Fibroblast of skin of abdomen (primary cell): ENCODE measurements at regions not wholly inside any gene's neighbourhood (a gene's known extent, or its start where the extent isn't known, plus 50 kb on each side); places are given as distances from the start of the nearest gene placed in this dataset.

Experiments used
- DNase-seq: peaks from one replicate; pipeline ENCODE4 v3.0.0-alpha.2; 2013

DNA sequence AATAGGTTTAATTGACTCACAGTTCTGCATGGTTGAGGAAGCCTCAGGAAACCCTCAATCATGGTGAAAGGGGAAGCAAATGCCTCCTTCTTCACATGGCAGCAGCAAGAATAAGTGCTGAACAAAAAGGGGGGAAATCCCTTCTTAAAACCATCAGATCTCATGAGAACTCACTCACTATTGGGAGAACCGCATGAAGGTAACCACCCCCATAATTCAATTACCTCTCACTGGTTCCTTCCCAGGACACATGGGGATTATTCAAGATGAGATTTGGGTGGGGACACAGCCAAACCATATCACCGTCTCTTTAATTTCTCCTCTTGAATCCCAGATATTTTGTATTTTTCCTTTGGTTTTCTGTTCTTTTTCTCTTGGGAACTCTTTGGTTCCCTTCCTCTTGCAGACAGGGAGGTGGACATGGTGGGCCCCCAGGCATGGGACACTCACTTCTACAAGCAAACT lies 223.6 kb downstream of the TBXT start:
- DNase-seq = no peak

DNA sequence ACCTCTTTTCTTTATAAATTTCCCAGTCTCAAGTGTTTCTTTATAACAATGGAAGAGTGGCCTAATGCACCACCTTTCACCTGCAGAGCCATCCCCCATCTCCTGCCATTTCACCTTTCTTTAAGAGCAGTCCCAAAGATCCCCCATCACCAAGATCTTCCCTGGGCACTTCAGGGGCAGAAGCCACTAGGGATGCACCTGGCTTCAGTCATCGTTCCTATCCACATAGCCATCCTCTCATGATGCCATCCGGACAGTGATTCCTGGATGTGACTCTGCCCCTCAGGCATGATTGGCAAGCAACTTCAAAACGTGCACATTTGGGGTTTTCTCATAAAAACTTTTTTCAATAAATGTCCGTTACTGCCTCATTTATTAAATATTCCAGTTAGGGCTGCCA lies 225.9 kb downstream of the TBXT start:
- no peak for DNase-seq

DNA sequence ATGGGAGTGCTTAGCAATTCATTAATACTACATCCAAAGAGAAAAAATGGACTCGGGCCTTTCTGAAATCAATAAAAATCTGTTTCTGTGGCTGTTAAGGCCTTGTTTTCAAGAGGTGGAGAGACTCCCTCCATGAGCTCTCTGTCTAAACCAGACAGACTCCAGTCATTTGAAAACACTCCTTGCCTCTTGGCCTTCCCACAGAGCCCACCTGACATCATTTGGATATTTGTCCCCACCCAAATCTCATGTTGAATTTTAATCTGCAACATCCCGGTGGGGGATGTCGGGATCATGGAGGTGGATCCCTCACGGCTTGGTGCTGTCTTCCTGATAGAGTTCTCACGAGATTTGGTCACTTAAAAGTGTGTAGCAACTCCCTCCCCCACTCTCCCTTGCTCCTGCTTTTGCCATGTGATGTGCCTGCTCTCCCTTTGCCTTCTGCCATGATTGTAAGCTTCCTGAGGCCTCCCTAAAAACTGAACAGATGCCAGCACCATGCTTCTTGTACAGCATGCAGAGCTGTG lies 226.3 kb downstream of the TBXT start:
- DNase-seq = no peak

DNA sequence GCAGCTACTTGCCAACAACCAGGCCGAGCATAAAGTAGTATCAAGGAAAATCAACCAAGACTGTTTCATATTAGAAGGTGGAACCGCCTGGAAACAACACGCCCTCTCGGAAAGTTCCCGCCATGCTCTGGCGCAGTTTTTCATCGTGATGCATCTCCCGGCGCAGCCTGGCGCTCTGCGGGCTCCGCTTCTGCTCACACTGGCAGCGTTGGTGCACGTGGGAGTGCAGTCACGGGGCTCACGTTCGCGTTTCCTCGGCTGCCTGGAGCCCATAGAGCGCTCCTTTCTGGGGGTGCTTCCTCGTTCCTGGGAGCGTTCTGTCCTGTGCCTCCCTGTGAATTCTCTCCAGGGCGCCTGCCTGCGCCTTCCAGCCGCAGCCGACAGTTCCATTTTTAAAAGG lies 227.3 kb downstream of the TBXT start:
- DNase-seq = no peak

DNA sequence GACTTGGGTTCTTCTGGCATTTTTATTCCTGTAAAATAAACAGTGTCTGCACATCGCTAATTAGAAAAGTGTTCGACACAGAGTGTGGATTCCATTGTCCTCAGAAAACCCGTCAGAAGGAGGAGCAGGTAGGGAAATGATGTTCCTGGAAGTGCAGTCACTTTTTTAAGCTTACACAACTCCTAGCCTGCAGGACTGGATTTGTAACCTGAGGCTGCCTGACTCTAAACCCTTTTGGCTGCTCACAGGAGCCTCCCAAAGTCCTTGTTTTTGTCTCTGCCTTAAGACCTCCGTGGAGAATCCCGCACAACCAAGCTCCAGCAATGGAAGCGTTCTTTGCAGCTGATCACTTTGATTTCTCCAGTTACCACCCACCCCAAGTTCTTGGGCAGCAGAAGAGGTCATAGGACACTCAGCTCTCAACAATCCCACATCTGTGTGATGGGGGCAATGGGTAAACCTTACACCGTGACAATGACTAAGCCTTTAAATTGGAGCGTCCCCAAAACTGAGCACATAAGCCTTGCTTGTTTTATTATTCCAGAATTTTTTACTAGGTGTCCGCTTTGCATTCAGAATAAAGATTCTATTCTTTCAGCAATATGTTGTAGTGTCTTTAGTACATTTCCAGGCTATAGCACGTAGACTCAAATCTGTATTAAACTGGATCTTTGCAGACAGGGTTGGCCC lies 227.9 kb downstream of the TBXT start:
- DNase-seq = no peak

DNA sequence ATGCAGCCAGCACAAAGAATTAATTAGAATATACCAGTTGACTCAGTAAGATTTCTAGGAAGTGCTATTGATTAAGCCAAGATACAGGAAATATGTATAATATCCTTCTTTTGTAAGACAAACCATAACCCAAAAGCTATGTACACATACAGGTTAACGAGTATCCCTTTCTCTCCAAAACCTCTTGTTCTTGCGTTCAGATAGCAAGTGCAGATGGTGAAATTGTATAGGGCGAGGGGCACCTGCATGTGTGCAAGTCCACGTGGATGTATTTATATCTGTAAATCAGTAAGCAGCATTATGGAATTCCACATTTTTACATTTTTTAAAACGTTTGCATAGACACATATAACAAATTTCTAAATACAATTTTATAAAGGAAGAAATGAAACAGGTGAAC lies 228.6 kb downstream of the TBXT start:
- no peak for DNase-seq

DNA sequence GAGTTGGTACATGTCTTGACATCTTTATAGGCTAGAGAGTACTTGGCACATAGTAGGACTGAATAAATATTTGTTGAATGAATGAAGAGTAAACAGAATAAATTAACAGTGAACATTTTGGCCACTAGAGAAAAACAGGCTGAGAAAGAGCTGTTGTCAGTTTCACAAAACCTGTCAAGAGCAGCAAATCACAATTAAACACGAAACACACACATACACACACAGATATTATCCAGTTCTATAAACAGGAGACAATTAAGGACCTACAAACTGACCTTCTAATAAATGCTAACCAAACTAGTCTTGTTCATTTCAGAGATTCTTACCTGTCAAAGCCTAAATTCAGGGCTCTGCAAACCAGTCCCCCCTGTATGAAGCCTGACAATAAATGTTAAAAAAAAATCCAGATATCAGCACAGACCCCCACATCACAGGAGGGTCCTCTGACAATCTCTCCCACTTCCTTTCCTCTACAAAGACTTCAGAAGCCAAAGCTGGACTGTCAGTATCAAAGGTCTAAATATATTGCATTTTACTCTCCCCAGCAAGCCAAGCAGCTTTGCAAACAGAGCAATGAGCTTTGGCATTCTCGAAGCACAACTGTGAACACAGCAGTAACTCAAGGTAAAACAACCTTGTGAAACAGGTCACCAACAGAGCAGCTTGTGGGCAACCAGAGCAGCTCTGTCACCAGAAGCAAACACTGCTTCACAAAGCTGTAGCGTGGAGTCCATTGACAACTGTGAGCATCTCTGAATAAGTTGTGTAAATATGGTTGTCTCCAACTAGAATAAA lies 229.9 kb downstream of the TBXT start:
- no peak for DNase-seq

DNA sequence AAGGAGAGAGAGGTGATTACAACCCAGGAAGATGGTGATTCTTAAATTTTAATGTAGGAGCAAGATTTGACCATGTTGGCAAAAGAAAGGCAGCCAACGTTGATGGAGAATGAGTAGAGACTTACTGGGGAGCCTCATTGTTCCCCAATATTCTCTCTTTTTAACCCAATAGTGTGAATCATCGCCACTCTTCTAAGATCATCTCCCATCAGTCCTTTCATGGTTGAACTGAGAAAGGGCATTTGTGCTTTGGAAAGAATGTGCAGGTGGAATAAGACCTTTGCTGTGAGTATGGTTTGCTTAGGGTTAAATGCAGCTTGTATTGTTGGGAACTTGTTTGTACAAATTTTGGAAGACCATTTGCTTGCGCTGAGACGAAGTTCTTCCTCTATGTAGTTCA lies 231.0 kb downstream of the TBXT start:
- DNase-seq = no peak

DNA sequence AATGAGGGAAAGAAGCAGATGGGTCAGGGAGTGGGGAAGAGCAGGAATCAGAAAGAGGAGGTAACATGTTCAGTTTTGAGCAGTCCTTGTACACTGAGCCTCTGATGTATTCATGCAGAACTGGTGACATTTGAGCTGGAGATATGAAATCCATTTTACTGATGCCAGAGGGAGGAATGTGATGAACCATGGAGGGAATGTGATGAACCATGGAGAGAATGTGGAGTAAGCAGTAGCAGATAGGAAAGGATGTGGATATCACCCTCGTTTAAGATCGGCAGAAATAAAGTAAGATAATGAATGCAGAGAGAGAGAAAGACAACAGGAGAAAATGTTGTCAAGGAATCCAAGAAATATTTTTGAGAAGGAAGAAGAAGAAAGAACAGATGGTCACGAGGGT lies 231.6 kb downstream of the TBXT start:
- no peak for DNase-seq

DNA sequence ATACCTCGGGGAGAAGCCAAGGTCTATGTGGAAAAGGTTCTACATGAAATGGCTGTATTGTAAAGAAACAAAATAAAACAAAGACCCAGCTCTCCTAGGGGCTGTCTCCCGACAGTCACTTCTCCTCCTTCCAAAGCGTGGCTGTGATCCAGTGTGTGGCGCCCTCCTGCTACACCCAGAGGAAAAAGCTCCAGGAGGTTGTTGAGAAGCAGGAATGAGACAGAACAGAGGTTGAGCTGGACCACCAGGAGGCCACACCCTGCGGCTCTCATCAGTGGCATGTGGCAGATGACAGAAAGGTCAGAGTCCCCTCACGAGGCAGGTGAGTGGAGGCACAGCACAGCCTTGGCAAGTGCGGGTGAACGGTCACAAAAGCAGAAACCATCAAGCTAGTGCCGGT lies 236.0 kb downstream of the TBXT start:
- DNase-seq = no peak

DNA sequence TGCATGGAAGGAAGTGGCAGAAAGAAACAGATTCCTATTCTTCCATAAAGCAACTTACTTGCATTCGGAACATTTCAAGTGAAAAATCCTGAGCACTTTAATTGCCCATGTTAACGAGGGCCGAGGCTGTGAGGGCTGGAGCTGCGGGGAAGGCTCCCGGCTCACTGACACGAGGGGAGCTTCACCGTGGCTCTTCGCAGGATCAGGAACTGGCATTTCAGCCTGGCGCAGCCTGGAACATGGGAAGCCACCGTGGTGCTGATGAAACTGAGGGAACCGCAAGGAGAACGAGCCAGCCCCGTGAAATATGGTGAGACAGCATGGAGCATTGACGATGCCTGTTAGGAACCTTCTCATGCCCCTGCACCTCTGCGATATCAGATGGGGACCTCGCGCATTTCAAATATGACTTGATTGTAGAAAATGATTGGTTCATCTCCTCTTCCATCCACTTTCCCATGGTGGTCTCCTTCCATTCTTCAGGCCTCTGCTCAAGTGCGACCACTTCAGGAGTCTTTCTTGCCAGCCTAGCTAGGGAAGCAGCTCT lies 236.9 kb downstream of the TBXT start:
- no peak for DNase-seq

DNA sequence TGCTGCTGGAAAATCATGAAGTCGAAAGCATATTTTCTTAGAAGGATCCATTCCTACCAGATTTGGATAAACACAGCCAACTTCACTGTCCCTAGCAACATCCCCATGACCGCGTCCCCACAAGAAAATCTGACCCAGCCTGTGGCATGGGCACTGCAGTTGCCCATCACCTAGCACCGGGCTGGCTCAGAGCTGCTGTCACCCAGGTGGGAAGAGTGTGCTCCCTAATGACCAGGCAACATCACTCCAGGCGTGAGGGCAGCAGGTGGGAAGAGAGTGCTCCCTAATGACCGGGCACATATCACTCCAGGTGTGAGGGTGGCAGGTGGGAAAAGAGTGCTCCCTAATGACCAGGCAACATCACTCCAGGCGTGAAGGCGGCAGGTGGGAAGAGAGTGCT lies 238.0 kb downstream of the TBXT start:
- DNase-seq = no peak

DNA sequence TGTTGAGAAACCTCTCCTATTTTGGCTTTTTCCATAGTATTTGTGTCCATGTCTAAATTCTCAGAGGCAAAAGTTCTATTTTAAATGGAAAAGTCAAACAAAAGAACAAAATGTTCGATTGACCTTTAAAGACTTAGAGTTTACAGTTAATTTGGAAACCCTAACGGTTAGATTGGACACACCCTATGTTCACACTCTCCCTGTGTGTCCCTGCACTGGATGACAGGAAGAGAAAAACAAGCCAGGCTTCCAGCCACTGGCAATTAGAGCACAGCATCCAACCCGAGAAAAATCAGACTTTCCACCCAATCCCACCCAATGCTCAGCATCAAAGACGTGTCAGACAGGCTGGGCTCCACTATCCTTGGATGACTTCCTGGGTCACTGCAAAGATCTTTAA lies 241.3 kb downstream of the TBXT start:
- no peak for DNase-seq

DNA sequence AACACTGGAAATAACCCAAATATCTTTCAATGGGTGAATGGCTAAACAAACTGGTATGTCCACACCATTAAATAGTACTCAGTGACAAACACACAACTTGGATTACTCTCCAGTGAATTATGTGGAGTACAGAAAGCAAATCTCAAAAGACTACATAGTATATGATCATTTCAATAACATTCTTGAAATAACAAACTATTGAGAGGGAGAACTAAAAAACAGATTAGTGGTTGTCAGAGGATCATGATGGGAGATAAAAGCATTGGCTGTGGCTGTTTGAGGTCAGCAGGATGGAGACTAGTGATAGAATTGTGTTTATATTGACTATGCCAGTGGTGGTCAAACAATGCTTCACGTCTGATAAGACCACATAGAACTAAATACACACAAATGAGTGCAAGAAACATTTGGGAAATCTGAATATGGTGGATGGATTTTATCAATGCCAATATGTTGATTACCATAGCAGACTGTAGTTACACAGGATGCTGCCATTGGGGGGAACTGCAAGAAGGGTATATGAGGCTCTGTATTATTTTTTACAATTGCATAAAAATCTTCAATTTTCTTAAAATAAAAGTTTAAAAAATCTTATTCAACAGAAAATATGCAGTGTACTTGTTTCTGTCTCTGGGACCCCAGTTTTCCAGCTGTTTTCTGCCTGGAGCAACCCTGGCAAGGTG lies 242.0 kb downstream of the TBXT start:
- DNase-seq = no peak

DNA sequence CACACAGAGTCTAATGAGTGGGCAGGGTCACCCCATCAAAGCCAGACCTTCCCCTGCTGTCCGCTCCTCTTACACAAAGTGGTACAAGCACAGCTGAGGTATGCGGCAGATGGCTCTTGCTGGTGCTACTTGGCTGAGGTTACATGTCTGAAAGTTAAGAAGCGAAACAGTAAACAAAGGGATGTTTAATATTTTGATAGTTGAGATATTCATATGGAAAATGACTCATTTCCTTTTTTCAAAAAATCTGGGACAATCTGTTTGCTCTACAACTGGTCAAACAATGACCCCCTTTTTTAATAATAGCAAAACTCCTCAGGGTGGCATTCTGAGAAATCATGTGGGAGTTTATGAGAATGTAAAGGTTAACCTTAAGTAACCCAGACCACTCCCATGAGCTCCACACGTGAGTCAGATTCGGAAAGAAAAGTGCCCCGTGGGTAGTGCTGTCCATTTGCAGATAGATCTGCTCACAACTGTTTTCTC lies 245.3 kb downstream of the TBXT start:
- no peak for DNase-seq

DNA sequence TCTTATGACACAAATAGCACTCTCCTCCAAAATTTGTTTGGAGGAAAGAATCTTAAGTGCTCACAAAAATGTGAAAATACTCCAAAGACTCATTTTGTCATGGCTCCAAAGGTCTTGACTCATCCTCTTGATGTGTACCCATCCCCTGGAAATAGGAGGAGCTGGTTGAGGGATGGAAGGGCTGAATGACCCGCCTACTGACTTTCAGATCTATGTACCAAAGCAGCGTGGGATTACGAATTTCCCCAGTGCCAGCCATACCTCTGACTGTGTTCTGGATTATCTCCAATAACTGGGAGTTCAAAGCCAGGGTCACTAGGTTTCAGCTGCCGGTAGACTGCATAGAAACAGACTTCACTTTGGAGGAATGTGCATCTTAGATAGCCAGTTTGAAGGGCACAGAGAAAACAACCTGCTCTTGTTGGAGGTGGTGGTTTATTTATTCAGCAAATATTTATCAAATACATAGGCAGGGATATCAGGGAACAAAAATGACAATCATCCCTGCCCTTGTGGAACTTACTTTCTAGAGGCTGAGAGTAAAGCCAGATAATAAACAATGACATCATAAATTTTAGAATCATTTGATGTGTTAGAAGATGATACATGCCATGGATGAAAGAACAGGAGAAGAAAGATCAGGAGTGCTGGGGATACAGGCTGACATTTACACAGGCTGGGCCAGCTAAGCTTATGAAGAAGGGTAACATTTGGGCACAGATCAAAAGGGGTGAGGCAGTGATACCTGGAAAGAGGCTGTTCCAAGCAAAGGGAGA lies 246.6 kb downstream of the TBXT start:
- peak; percentile 2 for DNase-seq

DNA sequence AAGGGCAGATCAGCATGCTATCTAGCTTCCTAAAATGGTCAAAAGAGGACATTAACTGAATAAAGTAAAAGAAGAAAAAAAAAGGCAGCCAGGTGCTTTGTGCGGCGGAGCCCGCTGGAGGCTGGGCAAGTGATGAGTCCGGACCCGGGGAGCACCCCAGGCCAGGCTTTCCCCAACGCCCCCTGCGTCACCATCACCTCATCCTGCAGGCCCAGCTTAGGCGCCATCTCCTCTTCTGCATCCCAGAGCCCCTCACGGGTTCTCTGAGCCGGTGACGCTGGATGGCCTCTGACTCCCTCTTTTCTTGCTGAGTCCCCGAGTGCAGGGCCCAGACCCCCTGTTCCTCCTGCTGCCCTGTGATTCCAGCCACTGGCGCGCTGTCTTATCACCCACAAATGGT lies 250.1 kb downstream of the TBXT start:
- DNase-seq = no peak

DNA sequence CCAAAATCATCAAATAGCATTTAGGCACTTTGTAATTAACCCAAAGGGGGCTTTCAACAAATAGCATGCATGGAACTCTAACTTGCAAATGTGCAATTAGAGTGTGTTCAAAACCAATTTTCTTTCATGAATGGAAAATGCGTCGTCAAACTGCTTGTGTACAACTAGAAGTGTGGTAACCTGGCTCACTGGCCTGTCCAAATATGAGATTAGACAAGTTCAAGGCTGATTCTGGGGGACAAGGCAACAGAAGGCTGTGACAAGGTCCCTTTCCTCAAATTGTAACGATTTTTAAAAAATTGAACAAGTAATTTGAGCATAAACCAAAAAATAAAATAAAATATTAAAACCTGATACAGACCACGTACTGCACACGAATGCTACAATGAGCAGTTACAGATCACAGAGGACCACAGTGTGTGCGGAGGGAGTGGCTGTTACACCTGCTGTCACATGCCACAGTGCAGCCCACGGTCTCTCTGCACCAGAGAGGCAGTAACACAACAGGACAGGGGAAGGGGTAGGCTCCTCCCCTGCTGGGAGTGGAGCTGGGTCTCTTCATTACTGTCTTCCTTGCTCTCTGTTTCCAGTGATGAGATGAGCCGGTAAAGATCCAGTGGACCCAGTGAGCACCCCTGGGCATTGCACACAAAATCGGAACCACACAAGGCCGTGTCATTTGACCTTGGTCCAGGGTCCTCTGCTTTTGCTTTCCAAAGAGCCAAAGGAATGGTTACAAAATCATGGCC lies 252.2 kb upstream of the PDE10A start:
- no peak for DNase-seq

DNA sequence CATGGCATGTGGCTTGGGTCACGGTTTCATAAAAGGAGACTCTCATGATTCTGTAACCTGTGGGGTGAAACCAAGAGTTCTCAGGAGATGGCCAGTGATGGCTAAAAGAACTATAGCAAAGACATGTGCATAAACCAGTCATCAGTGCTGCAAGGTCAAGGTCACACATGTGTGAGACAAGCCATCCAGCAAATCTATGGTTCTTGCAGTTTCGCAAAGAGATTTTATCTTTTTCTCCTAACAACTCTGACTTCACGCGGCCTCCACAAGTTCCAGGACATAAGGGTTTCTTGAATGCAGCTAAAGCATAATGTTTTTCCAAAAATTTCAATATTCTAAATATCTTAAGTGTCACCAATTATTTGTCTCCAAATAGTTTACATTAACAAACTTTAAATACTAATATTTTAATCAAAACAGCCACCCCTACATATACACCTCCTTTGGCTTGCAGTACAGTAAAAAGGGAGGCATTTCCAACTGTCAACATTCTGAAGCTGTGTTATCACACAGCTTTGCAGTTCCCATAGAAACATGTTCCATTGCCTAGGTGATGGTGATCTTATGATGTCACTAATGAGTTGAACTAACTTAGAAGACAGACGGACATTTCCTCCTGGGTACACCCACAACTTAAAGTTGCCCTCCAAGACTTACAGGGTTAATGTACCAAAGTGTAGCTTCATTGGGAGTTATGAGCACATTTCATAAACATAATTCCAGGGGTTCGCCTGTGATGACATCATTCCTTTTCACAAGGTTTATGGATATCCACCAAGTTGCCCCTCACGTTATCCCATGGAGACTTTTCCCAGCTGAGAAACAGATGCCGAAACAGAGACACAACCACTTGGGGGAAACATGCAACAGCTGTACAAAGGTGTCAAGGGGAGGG lies 250.9 kb upstream of the PDE10A start:
- no peak for DNase-seq
